Esophagus muscularis mucosa (tissue), 3 donors: ENCODE measurements at regions not wholly inside any gene's neighbourhood (a gene's known extent, or its start where the extent isn't known, plus 50 kb on each side); places are given as distances from the start of the nearest gene placed in this dataset.

Experiments
- CTCF ChIP-seq, 3 experiments: fragments of 200-600 bp in 2 of 3; fragments of 450-650 bp in 1 of 3; sonication (generic) in 2 of 3; IDR thresholded peaks; one replicate each; pipeline ENCODE4 v1.5.1; 2017 to 2019; ENCODE audit warnings: antibody characterized with exemption in 3 of 3, mild to moderate bottlenecking in 2 of 3, moderate library complexity in 1 of 3
- POLR2AphosphoS5 ChIP-seq, 2 donors: sonication (generic); formaldehyde crosslinking; IDR thresholded peaks; one replicate each; pipeline ENCODE4 v1.6.1; 2017; ENCODE audit warnings: antibody characterized with exemption in 2 of 2

DNA sequence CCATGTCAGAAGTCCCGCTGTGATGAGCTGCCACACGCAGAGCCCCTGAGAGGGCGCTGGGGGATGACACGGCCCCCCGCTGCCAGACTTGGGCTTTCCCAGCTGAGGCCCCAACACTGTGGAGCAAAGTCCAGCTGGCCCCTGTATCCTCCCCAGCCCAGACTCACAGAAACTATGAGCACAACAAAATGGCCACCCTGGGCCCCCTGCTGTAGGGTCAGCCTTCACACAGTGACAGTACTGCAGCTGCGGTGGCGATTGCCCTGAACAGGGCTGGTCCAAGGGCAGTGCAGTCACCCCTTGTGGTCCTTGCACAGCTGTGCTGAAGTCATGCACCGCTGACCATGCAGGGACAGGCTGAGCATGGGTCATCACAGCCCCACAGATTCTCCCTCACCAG lies 78.2 kb upstream of the CST7 start:
- TF ChIP-seq CTCF (IDR thresholded peaks at IDR 0.05) (no peak), POLR2AphosphoS5 (IDR thresholded peaks at IDR 0.05) (no peak)
